GM18907 (cell line): ENCODE measurements at regions not wholly inside any gene's neighbourhood (a gene's known extent, or its start where the extent isn't known, plus 50 kb on each side); places are given as distances from the start of the nearest gene placed in this dataset.
A peak's percentile ranks its signal among the peaks of the same experiment; 100 is the strongest.

ENCODE experiments used
- ATAC-seq: cut with Tn5 transposase; IDR thresholded peaks from one replicate; pipeline ENCODE4 v1.9.1; 2021; ENCODE audit warnings: mild to moderate bottlenecking, moderate library complexity; ENCODE audit not compliant: unreplicated experiment

GRCh38 chr4:125911058-125911457, 596.3 kb downstream of the FAT4 start:
- no peak for ATAC-seq

- no peak for ATAC-seq
Observed at GRCh38 chr4:125911481-125911880, 596.7 kb downstream of the FAT4 start.

DNA sequence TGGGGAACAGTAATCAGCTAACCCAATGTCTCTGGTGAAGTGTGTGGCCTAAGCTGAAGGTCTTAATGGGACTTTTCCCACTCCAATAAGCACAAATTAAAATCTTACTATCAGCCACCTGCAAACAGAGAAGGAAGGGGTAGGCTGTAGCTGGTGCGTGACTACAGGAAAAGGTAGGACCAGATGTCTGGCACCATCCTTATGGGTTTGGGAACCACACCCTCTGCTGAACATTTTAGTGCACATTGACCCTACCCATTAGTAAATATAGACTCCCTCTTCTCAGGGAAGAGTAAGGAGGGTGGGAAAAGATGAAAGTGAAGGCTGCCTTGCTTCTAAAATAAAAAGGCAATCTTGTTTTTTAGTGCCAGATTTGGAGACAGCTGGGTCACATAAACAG, 602.8 kb downstream of the FAT4 start:
- ATAC-seq = no peak

DNA sequence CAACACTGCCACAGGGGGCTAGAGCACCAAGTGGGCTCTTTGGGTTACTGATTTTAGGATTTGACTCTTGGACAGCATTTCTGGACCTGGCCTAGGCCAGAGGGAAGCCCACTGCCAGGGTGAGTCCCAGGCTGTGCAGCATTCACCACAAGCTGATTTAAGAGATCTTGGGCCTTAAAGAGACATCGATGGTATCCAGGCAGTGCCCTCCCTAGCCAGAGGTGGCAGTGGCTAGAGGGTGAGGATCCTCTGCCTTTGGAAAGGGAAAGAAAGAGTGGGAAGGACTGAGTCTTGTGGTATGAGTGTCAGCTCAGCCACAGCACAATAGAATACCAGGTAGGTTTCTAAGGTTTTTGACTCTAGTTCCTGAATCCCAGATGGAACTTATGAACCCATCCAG, 613.9 kb downstream of the FAT4 start:
- no peak for ATAC-seq

- ATAC-seq = no peak
Observed at GRCh38 chr4:125938541-125938940, 623.8 kb downstream of the FAT4 start.

DNA sequence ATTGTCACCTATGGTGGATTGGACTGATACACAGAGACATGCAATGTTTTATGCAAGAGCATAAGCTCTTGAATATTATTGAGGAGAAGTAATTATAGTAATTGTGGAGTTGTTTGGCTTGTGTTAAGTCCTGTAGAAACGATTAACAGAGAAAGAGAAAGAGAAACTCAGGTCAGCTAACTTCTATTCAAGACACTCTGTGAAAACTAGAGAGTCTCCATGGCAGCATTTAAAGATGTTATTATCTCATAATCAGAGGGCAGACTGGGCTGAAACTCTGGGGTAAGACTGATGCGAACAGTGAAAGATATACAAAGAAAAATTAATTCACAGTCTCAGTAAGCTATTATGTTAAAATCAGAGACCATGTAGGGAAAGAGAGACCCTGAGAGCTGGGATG, 625.7 kb downstream of the FAT4 start:
- ATAC-seq = no peak

- no peak for ATAC-seq
Observed at GRCh38 chr4:125944966-125945365, 630.2 kb downstream of the FAT4 start.

DNA sequence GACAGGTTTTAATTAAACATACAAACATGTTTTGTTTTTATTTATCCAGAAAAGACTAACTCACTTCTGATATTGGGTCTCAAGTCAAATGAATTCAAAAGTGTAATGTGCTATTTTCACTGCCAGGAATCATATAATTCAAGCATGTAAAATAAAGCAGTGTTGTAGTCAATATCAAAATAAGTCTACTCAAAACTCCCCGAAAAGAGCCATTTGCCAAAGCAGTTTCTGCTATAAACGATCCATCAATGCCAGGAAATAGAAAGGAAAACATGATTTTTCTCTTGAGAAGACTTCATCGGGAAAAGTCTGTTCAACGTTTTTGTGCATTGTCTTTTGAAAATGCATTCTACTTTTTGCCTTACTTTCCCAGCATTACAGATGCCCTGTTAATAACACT, 633.3 kb downstream of the FAT4 start:
- ATAC-seq = no peak

- no peak for ATAC-seq
Observed at GRCh38 chr4:125951261-125951887, 636.6 kb downstream of the FAT4 start.

GRCh38 chr4:125952631-125953030, 637.9 kb downstream of the FAT4 start:
- no peak for ATAC-seq

DNA sequence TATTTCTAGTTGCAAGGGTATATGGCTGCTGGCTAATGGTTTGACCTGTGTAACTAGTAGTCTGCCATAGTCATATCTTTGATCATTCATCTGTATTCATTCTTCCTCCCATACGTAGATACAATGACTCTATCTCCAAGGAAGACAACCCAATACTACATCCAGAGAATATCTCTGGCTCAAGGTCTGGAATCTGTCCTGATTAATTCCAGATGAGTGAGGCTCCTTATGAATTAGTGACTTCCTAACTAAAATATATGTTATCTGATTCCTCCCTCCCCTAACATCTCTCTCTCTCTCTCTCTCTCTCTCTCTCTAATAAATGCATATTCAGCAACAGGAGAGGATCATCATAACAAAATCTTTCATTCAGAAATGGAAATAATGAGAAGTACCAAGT, 641.5 kb downstream of the FAT4 start:
- no peak for ATAC-seq

- no peak for ATAC-seq
Observed at GRCh38 chr4:125958519-125958918, 643.8 kb downstream of the FAT4 start.

- no peak for ATAC-seq
Observed at GRCh38 chr4:125961626-125962025, 646.9 kb downstream of the FAT4 start.

- ATAC-seq = no peak
Observed at GRCh38 chr4:125975861-125976397, 661.2 kb downstream of the FAT4 start.

DNA sequence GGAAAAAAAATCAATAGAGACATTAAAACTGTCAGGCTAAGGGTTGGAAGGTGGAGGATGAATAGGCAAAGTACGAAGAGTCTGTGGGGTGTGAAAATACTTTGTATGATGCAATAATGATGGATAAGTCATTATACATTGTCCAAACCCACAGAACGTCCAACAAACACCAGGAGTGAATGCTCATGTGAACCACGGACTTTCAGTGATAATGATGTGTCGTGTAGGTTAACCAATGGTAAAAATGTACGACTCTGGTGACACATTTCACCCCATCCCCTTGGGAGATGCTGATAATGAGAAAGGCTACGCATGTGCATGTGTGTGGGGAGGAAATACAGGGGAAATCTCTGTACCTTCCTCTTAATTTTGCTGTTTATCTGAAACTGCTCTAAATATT, 665.2 kb downstream of the FAT4 start:
- no peak for ATAC-seq

DNA sequence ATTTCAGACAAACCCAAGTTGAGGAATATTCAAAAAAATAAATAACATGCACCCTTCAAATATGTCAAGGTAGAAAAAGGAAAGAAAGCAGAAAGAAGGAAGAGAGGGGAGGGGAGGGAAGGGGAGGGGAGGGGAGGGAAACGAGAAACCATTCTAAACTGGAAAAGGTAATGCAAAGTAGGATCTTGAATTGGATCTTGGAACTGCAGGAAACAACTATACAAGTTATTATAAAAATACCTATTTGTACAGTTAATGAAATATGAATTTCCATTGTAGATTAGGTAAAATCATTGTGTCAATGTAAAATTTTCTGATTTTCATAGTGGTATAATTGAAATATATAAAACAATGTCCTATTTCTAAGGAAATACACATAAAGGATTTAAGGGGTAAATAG, 668.4 kb downstream of the FAT4 start:
- ATAC-seq = no peak

DNA sequence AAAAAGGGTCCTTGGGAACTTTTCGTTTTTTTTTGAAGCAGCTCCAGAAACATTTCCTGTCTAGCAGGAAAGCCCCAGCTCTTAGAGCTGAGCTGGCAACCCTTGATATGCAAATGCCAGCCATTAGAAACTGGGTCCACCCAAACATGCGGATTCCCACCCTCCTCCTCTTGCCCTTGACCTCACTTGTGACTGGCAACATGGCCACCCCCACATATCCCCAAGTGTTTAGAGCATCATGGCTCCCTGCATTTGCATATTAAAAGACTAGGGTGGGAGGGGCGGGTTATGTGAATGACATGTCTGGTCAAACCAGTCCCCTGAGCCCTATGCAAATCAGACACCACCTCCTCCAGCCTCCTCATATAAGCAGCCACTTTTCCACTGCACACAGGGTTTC, 671.1 kb downstream of the FAT4 start:
- peak; percentile 75 for ATAC-seq

DNA sequence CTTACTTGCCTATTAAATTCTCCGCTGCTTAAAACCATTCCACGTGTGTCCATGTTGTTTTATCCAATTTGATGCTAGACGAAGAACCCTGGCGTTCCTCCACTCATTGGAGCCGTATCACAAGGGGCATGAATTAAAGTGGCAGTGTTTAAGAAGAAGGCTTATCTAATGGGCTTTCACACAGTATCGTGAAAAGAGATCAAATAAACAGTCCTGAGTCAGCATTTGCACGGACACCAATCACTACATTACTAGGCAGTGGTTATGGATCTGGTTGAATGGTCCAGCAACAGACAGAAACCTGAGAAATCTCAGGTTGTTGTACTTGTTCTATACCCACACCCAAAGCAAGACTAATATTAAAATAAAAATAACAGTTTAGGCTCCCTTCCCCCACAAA, 671.6 kb downstream of the FAT4 start:
- no peak for ATAC-seq

DNA sequence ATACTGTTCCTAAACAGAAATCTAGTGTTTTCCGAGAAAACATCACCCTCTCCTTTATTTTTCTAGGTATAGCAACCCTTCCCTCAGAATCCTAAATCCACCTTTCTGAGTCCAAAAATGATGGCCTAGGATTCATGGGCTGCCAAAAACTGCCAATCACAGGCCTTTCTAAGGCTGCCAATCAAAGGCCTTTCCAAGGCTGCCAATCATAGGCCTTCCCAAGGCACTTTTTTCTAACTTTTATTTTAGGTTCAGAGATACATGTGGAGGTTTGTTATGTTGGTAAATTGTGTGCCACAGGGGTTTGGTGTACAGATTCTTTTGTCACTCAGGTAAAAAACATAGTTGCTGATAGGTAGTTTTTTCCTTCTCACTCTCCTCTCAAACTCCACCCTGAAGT, 673.7 kb downstream of the FAT4 start:
- ATAC-seq = no peak

- ATAC-seq = no peak
Observed at GRCh38 chr4:125991398-125991797, 676.6 kb downstream of the FAT4 start.

DNA sequence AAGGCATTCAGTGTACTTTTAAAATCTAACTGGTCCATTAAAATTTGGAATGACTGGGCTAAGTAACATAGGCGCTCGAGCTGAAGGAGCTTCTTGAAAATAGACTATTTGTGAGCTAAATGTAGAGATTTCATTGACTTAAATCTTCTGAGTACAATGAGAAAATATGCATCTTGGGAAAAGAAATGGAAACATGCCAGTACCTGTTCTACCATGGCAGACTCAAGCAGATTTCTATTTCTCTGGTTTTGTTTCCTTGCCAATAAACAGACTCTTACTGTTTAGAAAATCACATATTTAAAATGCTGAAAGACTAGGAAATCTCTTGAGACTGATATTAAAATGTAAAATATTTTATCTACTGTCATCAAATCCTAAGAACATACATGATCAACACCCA, 678.1 kb downstream of the FAT4 start:
- no peak for ATAC-seq

GRCh38 chr4:125994024-125994423, 679.3 kb downstream of the FAT4 start:
- no peak for ATAC-seq

DNA sequence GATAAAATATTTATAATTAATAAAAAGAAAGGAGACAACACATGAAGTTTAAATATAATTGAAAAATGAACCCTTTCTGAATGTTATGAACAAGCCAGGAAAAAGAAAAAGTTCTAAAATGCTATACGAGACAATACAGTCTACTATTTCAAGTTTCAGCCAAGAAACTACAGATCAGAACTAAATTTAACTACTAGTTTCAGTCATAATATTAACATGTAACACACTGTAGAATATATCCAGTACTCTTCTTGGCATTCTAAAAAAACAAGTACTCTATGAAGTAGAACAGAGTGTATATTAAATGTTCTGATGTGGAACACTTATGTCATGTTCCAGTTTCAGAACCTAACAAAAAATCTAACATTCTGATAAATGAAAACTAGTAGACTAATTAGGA, 679.7 kb downstream of the FAT4 start:
- no peak for ATAC-seq
